ENCODE measurements at regions not wholly inside any gene's neighbourhood (a gene's known extent, or its start where the extent isn't known, plus 50 kb on each side); places are given as distances from the start of the nearest gene placed in this dataset.

DNA sequence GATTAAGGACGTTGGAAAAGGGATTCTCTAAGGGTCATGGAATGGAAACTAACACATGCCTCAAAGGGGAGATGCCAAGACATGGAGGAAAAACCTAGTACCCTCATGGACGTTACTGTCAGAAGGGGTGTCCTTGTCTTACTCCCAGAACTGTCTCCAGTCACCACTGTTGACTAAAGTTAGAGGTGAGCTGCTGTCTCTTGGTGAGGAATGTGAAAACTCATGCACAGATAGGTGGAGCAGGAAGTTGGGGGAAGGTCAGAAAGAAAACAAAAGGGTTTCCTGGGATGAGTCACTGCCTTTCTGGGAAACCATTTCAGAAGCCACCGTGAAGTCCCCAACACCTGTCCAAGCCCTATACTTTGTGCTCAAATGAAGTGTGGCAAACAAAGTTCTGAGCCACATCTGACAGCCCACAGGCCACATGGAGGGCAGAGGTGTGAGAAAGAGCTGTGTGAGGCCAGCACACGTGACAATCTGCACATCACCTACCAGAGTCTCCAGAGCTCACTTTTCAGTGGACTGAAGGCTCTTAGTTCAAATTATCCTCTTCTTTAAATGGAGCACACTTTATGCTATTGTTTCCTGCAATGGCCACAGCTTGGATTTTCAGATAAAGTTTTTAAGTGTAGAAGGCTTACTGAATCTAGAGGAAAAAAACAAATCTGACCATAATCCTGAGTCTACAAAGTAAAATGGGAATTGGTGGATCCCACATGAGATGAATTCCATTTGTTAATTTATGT is 92.9 kb upstream of the EGLN3 start:
- TF ChIP-seq EP300 (IDR thresholded peaks at IDR 0.05) (no peak), POLR2A (IDR thresholded peaks at IDR 0.05) (no peak)
- TF ChIP-seq, protein P1, sequence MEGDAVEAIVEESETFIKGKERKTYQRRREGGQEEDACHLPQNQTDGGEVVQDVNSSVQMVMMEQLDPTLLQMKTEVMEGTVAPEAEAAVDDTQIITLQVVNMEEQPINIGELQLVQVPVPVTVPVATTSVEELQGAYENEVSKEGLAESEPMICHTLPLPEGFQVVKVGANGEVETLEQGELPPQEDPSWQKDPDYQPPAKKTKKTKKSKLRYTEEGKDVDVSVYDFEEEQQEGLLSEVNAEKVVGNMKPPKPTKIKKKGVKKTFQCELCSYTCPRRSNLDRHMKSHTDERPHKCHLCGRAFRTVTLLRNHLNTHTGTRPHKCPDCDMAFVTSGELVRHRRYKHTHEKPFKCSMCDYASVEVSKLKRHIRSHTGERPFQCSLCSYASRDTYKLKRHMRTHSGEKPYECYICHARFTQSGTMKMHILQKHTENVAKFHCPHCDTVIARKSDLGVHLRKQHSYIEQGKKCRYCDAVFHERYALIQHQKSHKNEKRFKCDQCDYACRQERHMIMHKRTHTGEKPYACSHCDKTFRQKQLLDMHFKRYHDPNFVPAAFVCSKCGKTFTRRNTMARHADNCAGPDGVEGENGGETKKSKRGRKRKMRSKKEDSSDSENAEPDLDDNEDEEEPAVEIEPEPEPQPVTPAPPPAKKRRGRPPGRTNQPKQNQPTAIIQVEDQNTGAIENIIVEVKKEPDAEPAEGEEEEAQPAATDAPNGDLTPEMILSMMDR (IDR thresholded peaks at IDR 0.05) = no peak
- intact Hi-C loops (cut with DNase I) = no loop called here
- Histone ChIP-seq H3K27ac (no peak overlapping the region), H3K9me3 (no peaks in the 10 kb centered on the region), H3K4me3 (no peak overlapping the region), H3K27me3 (no peaks in the 10 kb centered on the region), H3K4me1 (ENCODE audit: insufficient read depth) (no peaks in the 10 kb centered on the region), H3K36me3 (no peaks in the 10 kb centered on the region)
- DNase-seq = no peak
- WGBS, 3 donors = 54 to 65% (median 63%) methylated on average over 4 of the region's 4 CpGs

DNA sequence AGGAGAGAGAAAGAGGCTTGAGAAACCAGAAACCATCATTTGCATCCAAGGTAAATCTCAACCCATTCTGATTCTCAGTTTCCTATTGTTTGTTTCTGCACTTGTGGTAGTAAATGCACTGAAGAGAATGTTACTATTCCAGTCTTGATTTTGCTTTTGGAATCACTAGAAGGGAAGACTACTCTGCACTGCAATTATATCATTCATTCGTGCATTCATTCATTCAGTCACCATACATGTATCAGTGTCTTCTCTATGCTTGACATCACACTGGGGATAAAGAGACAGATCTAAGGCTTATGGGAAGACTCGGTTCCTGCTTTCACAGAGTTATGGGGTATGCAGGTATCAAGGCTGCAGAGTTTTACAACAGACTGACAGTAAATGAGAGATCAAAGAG is 90.3 kb upstream of the EGLN3 start:
- Histone ChIP-seq H3K27ac (no peak overlapping the region), H3K4me1 (ENCODE audit: insufficient read depth) (no peaks in the 10 kb centered on the region), H3K9me3 (no peaks in the 10 kb centered on the region), H3K36me3 (no peaks in the 10 kb centered on the region), H3K27me3 (no peaks in the 10 kb centered on the region), H3K4me3 (no peak overlapping the region)
- intact Hi-C loops (cut with DNase I) = no loop called here
- TF ChIP-seq, protein P1 (IDR thresholded peaks at IDR 0.05) = no peak
- TF ChIP-seq POLR2A (IDR thresholded peaks at IDR 0.05) = no peak
- TF ChIP-seq EP300 (IDR thresholded peaks at IDR 0.05) = no peak
- DNase-seq = no peak
- WGBS, 3 donors = 85 to 92% (median 90%) methylated on average over 2 of the region's 2 CpGs

DNA sequence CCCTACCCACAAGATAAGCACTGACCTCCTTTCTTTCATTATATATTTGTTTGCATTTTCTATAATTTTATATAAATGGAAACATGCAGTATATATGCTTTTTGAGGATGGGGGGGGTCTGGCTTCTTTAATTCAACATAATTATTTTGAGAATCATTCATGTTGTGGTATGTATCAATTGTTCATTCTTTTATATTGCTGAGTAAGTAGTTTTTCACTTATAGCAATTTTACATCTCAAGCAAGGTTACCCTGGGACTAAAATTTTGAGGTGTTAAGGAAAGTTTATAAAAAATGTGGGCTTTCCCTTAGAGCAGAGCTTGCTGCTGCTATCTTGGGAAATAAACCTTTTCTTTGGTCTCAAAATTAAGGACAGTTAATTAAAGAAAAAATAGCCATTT is 89.9 kb upstream of the EGLN3 start:
- intact Hi-C loops (cut with DNase I) = no loop called here
- TF ChIP-seq, protein P1 (IDR thresholded peaks at IDR 0.05) = no peak
- TF ChIP-seq EP300 (IDR thresholded peaks at IDR 0.05) (no peak), POLR2A (IDR thresholded peaks at IDR 0.05) (no peak)
- no peak overlapping the region for H3K27ac ChIP-seq
- H3K4me1 ChIP-seq (ENCODE audit: insufficient read depth) = no peaks in the 10 kb centered on the region
- H3K4me3 ChIP-seq = no peak overlapping the region
- no peaks in the 10 kb centered on the region for H3K9me3 ChIP-seq
- H3K36me3 ChIP-seq = no peaks in the 10 kb centered on the region
- DNase-seq = no peak
- H3K27me3 ChIP-seq = no peaks in the 10 kb centered on the region

DNA sequence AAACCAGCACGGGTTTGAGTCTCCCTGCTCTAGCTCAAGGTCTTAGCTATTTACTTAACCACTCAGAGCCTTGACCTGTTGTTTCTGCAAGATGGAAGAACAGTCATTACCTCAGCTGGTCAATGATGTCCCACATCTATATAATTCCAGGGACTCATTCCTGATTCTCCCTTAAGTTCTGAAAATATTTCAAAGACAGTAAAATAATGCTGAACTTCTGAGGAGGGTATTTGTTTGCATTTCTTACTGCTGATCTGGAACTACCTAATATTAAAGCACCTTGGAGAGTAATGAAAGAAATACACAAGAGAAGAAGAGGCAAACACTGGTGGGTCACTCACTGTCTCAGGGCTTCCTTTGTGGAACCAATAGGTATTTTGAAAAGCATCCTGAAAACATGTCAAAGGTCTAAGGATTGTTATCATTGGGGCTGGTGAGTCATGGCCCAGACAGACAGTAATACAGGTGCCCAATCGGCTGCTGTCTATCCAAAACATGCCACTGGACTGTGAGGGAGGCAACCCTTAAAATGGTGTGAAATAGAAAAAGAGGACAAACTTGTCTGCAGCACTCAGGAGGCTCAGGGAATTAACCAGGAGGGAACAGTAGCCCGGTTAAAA is 88.7 kb upstream of the EGLN3 start:
- Histone ChIP-seq H3K36me3 (no peaks in the 10 kb centered on the region), H3K4me3 (no peak overlapping the region), H3K9me3 (no peaks in the 10 kb centered on the region), H3K27ac (no peak overlapping the region), H3K27me3 (no peaks in the 10 kb centered on the region), H3K4me1 (ENCODE audit: insufficient read depth) (no peaks in the 10 kb centered on the region)
- DNase-seq = no peak
- intact Hi-C loops (cut with DNase I) = no loop called here
- TF ChIP-seq EP300 (IDR thresholded peaks at IDR 0.05) (no peak), POLR2A (IDR thresholded peaks at IDR 0.05) (no peak)
- TF ChIP-seq, protein P1 (IDR thresholded peaks at IDR 0.05) = no peak
- WGBS, 3 donors = 44 to 52% (median 45%) methylated on average over 3 of the region's 3 CpGs
